ENCODE measurements at regions not wholly inside any gene's neighbourhood (a gene's known extent, or its start where the extent isn't known, plus 50 kb on each side); places are given as distances from the start of the nearest gene placed in this dataset.

DNA sequence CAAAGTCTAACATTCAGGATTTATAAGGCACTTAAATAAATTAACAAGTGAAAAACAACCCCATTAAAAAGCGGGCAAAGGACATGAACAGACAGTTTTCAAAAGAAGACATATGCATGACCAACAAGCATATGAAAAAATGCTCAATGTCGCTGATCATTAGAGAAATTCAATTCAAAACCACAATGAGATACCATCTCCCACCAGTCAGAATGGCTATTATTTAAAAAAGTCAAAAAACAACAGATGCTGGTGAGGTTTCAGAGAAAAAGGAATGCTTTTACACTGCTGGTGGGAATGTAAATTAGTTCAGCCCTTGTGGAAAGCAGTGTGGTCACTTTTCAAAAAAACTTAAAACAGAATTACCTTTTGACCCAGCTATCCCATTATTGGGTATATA lies 60.7 kb upstream of the BDKRB2 start:
- no peak for DNase-seq

DNA sequence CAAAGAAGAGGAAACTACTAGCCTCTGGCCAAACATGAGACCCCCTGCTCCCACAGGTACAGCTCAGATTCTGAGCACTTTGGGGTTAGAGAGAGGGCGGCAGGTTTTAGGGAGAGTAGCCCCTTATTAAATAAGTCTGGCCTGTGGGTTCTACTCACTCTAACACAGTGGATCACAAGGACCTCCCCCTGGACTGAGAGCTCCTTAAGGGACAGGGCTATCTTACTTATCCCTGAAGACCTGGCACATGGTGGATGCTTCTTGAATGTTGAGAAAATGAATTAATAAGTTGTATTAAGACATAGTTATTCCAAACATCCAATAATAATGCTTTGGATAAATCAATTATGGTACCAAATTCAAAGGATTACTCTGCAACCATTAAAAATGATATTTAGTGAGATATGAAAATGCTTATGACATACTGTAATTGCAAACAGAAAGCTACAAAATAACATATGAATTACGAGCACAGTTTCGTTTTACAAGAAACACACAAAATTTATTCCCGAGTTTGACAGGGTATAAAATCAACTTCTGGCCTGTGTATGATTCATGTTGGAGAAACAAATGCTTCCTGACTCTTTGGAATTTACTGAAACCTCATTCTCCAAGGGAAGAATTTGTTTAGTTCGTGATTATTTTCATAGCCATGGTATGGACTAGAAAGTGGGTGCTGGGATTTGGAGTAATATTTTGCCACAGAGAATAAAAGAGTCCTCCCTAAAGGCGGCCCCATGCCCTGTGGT lies 59.3 kb upstream of the BDKRB2 start:
- DNase-seq: no peak

DNA sequence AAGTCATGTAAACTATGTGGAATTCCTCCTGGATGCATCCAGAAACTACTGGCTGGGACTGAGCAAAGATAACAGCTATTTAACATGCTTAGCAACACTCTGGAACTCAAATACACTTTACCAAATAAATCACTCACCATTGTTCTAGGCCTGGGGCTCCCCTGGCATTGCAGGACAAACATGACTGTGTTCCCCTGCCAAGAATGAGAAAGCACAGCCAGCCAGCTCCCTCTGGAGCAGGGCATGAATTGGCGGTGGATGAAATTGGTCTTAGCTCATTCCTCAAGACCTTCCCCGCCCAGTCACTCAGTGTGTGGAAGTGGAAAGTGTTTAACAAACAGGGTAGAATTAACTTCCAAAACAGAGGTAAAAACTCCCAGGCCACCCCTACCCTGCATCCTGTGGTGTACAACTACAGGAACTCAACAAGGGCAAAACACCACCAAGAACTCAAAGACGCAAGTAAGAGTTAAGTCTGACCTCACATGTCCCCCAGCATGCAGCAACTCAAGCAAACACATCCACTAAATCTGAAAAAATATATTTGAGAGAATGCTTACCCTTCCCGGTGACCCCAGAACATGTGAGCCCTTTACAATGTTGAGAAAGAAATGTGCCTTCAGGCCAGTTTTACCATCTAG lies 58.4 kb upstream of the BDKRB2 start:
- peak in 50 of 56 donors; percentile 6 to 87 (median 56) for DNase-seq

DNA sequence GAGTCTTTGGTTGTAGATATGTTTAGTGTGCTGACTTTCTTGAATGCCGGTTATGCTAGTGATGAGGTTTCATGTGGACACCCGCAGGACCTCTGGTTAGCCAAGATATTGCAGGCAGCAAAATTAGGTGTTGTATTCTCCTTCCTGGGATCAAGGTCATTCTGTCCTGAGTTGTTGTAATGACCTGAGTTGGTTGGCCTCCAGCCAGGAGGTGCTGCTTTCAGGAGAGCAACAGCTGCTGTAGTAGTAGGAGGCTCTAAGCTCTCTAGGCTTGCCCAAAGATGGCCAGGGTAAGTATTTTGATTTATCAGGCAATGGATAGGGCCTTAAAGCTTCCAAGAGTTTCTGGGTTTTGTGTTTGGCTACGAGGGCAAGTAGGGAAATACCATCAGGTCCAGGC lies 56.0 kb upstream of the BDKRB2 start:
- DNase-seq: no peak

DNA sequence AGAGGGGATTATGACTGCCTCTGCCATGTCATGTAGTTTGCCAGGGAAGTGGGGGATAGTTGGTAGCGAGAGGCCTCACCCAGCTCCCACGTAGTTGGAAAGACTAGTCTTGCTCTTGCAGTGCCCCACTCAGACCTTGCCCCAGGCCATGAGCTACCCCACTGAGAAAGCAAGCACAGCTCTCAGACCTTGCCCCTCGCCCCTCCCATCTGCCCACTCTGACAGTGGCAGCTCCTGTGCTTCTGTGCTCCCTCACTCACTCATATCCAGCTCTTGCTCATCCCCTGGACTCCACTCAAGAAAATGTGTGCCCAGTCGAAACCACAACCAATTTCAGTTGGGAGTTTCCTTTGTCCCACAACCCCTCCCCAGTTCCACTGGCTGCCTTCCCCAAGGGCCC lies 55.5 kb upstream of the BDKRB2 start:
- DNase-seq: no peak

DNA sequence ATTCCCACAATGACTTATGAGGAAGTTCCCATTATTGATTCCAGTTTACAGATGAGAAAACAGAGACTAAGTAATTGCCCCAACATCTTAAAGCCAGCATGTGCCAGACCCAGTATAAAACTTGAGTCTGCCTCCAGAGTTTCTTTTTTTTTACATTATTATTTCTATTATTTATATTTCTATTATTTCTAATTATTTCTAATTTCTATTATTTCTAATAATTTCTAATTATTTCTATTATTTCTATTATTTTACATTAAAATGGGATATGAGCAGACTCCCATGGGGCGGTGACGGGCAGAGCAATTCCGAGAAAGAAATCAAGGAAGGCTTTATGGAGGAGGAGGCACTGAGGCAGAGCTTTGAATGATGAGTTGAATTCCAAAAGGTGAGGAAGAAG lies 54.4 kb upstream of the BDKRB2 start:
- no peak for DNase-seq

DNA sequence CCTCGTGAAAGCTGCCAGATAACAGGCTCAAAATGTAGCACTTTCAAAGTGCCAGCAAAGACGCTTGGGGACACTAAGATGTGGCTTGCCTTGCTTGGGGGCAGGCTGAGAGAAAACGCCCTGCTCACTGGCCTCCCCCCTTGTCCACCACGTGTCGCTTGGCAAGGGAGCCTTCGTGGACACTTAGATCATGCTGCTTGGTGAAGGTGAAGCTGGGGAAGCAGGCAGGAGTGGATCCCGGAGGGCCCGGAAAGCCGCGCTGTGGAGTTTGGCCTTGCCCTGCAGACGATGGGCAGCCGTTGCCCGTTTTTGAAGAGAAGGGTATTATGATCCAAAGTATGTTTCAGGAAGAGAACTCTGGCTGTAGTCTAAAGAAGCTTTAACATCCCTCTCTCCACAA lies 53.4 kb upstream of the BDKRB2 start:
- DNase-seq: no peak

DNA sequence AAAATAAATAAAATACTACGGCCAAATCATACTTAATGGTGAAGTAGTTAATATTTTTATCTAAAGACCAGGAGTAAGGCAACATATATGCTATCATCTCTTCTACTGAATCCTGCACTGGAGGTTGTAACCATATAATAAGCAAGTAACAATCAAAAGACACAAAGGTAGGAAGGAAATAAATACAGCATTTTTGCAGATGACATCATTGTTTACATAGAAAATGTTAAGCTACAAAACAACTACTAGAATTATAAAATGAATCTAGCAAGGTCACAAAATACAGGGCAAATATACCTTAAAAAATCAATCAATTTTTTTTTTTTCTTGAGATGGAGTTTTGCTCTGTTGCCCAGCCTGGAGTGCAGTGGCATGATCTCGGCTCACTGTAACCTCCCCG lies 51.6 kb upstream of the BDKRB2 start:
- no peak for DNase-seq
